K562 (cell line): ENCODE measurements at regions not wholly inside any gene's neighbourhood (a gene's known extent, or its start where the extent isn't known, plus 50 kb on each side); places are given as distances from the start of the nearest gene placed in this dataset.

Experiments
- ATAC-seq: fragments of 200-7000 bp; cut with Tn5 transposase; 3 replicates; pipeline ENCODE4 v1.9.1; 2020; ENCODE audit warnings: moderate library complexity
- BruUV-seq: library from RNA; stranded (reverse); fragments of 400-500 nt; replicated peaks from 2 replicates; lab custom pipeline; 2021; lab: Mats Ljungman, UMichigan
- CTCF ChIA-PET: fragments of 300-600 bp; formaldehyde crosslinking; extraction: SDS; loops from one replicate; lab custom pipeline; 2021; ENCODE audit warnings: low intra/inter-chr PET ratio; lab: Yijun Ruan, JAX
- POLR2A ChIA-PET: fragments of 300-600, 350-650 bp; sonication (Branson Sonifier 250); formaldehyde crosslinking; extraction: SDS; loops from one replicate; lab custom pipeline; 2021; ENCODE audit warnings: antibody characterized with exemption, inconsistent platforms; lab: Yijun Ruan, JAX
- DNase-seq, 4 experiments: peaks; one replicate each; pipeline versions ENCODE4 v3.0.0 to v3.0.0-alpha.2; 2011 to 2018; ENCODE audit warnings: low spot score in 3 of 4, mixed read lengths in 3 of 4; ENCODE audit errors: extremely low read depth in 1 of 4
- FAIRE-seq: peaks from 2 replicates; lab custom pipeline; 2011; peaks lifted over from hg19 to GRCh38; lab: Jason Lieb, UNC
- H2AFZ ChIP-seq: 2 replicates; pipeline ENCODE4 v1.6.0; 2011; ENCODE audit warnings: low read depth, low read length, control low read depth, inconsistent platforms
- H3K27ac ChIP-seq: fragments of 200-600 bp; 3 replicates; pipeline ENCODE4 v1.8.0; 2011; ENCODE audit warnings: low read depth, mild to moderate bottlenecking, control low read depth, inconsistent platforms, low read length, moderate library complexity, mixed read lengths; ENCODE audit errors: extremely low read depth
- H3K27me3 ChIP-seq, 2 experiments: fragments of 300-600 bp in 1 of 2; 2 replicates in 1 of 2; 3 replicates in 1 of 2; pipeline versions ENCODE4 v1.6.0 to v1.8.0; 2011; ENCODE audit warnings: inconsistent platforms in 2 of 2, low read length in 2 of 2, mild to moderate bottlenecking in 1 of 2, mixed read lengths in 1 of 2, moderate library complexity in 1 of 2; ENCODE audit not compliant: control insufficient read depth in 2 of 2, insufficient read depth in 2 of 2
- H3K36me3 ChIP-seq: fragments of 300-600 bp; 3 replicates; pipeline ENCODE4 v1.8.0; 2011; ENCODE audit warnings: mild to moderate bottlenecking, low read length, inconsistent platforms; ENCODE audit not compliant: control insufficient read depth, insufficient read depth
- H3K4me1 ChIP-seq, 2 experiments: fragments of 200-600 bp in 1 of 2; replicated peaks in 1 of 2; 2 replicates in 1 of 2; 3 replicates in 1 of 2; pipeline versions ENCODE4 v1.5.1 to v1.8.0; 2011; ENCODE audit warnings: inconsistent platforms in 2 of 2, low read length in 2 of 2, mild to moderate bottlenecking in 1 of 2, mixed read lengths in 1 of 2, moderate library complexity in 1 of 2; ENCODE audit not compliant: control insufficient read depth in 2 of 2, insufficient read depth in 2 of 2
- H3K4me2 ChIP-seq: 2 replicates; pipeline ENCODE4 v1.6.1; 2011; ENCODE audit warnings: low read length, control low read depth, inconsistent platforms, mixed read lengths; ENCODE audit not compliant: insufficient read depth
- H3K4me3 ChIP-seq: fragments of 200-600 bp; sonication (generic), shearing (Covaris generic); 2 replicates; pipeline ENCODE4 v1.5.1; 2016; ENCODE audit warnings: control low read depth, inconsistent platforms
- H3K79me2 ChIP-seq: fragments of 200-600 bp; 3 replicates; pipeline ENCODE4 v1.8.0; 2011; ENCODE audit warnings: low read length, inconsistent platforms; ENCODE audit not compliant: control insufficient read depth, insufficient read depth
- H3K9ac ChIP-seq, 2 experiments: 2 replicates each; pipeline versions ENCODE4 v1.6.0 to v1.6.1; 2011; ENCODE audit warnings: low read depth in 2 of 2, low read length in 2 of 2, control low read depth in 1 of 2, inconsistent platforms in 1 of 2, mild to moderate bottlenecking in 1 of 2, mixed read lengths in 1 of 2; ENCODE audit not compliant: insufficient read depth in 1 of 2
- H3K9me1 ChIP-seq: one replicate; pipeline ENCODE4 v1.6.0; 2011; ENCODE audit warnings: inconsistent platforms, mild to moderate bottlenecking, low read length, moderate library complexity; ENCODE audit not compliant: control insufficient read depth, insufficient read depth
- H3K9me3 ChIP-seq: replicated peaks from 2 replicates; pipeline ENCODE4 v1.5.1; 2011; ENCODE audit warnings: low read depth, low read length, inconsistent platforms; ENCODE audit not compliant: control insufficient read depth, insufficient read depth
- H4K20me1 ChIP-seq: replicated peaks from 2 replicates; pipeline ENCODE4 v1.6.1; 2011; ENCODE audit warnings: low read length, inconsistent platforms, mixed read lengths; ENCODE audit not compliant: control insufficient read depth, insufficient read depth
- BRCA1 ChIP-seq, 2 experiments: fragments of 450-650 bp in 1 of 2; sonication (generic) in 1 of 2; formaldehyde crosslinking in 1 of 2; IDR thresholded peaks; 2 replicates each; pipeline versions ENCODE4 v1.5.0 to v1.6.1; 2017 to 2020; ENCODE audit warnings: mild to moderate bottlenecking in 1 of 2, missing genetic modification reagents in 1 of 2
- EP400 ChIP-seq: fragments of 450-650 bp; IDR thresholded peaks from 2 replicates; pipeline ENCODE4 v1.6.1; 2017; ENCODE audit warnings: antibody characterized with exemption, mild to moderate bottlenecking, moderate library complexity
- HBP1 ChIP-seq: fragments of 450-650 bp; formaldehyde crosslinking; IDR thresholded peaks from 2 replicates; pipeline ENCODE4 v1.4.0; 2022; ENCODE audit warnings: missing genetic modification characterization
- KLF13 ChIP-seq: fragments of 450-650 bp; IDR thresholded peaks from 2 replicates; pipeline ENCODE4 v1.6.1; 2016; ENCODE audit warnings: missing genetic modification characterization, low read depth, mild to moderate bottlenecking, missing compliant biosample characterization, moderate library complexity, borderline replicate concordance
- LCOR ChIP-seq: sonication (generic); formaldehyde crosslinking; IDR thresholded peaks from 2 replicates; pipeline ENCODE4 v1.8.0; 2022; ENCODE audit warnings: mild to moderate bottlenecking, missing genetic modification reagents
- MCM5 ChIP-seq: fragments of 450-650 bp; IDR thresholded peaks from 2 replicates; pipeline ENCODE4 v1.6.1; 2016; ENCODE audit warnings: low read depth
- MYBL2 ChIP-seq, 2 experiments: fragments of 450-650 bp in 1 of 2; sonication (generic) in 1 of 2; formaldehyde crosslinking in 1 of 2; IDR thresholded peaks; 2 replicates each; pipeline versions ENCODE4 v1.6.1 to v1.8.1; 2017 to 2022; ENCODE audit warnings: borderline replicate concordance in 1 of 2, inconsistent platforms in 1 of 2, low read depth in 1 of 2, mild to moderate bottlenecking in 1 of 2, missing genetic modification reagents in 1 of 2, moderate library complexity in 1 of 2
- PURB ChIP-seq: sonication (generic); formaldehyde crosslinking; IDR thresholded peaks from 2 replicates; pipeline ENCODE4 v1.9.0; 2021; ENCODE audit warnings: low read depth, mild to moderate bottlenecking, missing genetic modification reagents
- SRF ChIP-seq, 2 experiments: fragments of 250-450, 450-650 bp in 1 of 2; sonication (Bioruptor Pico) in 1 of 2; sonication (generic) in 1 of 2; formaldehyde crosslinking; IDR thresholded peaks; 2 replicates each; pipeline versions ENCODE4 v1.5.0 to v1.5.1; 2020 to 2022; ENCODE audit warnings: mild to moderate bottlenecking in 1 of 2, missing genetic modification reagents in 1 of 2
- TCFL5 ChIP-seq: fragments of 250-450 bp; sonication (Bioruptor Pico); conservative IDR thresholded peaks from 2 replicates; pipeline ENCODE4 v1.6.1; 2021; ENCODE audit warnings: mild to moderate bottlenecking, moderate library complexity, matching md5 sums
- TRIM28 ChIP-seq: fragments of 450-650 bp; IDR thresholded peaks from 2 replicates; pipeline ENCODE4 v1.6.1; 2017
- U2AF2 ChIP-seq: fragments of 200-400 bp; formaldehyde crosslinking; optimal IDR thresholded peaks from 2 replicates; pipeline ENCODE3; 2017; ENCODE audit warnings: low read depth, mild to moderate bottlenecking, low read length
- ZFPM2 ChIP-seq: fragments of 250-450 bp; sonication (Bioruptor Pico); IDR thresholded peaks from 2 replicates; pipeline ENCODE4 v1.5.1; 2022; ENCODE audit warnings: mild to moderate bottlenecking
- ZMIZ1 ChIP-seq, 2 experiments: fragments of 150-350 bp in 1 of 2; IDR thresholded peaks; 2 replicates each; pipeline ENCODE4 v1.6.1; 2012 to 2016; ENCODE audit warnings: low read depth in 2 of 2, low read length in 2 of 2, mild to moderate bottlenecking in 1 of 2, moderate library complexity in 1 of 2
- ZNF347 ChIP-seq: fragments of 450-650 bp; formaldehyde crosslinking; IDR thresholded peaks from 2 replicates; pipeline ENCODE4 v1.4.0; 2020; ENCODE audit warnings: low read depth, mild to moderate bottlenecking, moderate library complexity
- WGBS: fragments of 100-300 bp; shearing (Covaris generic); methylation state at CpG from one replicate; pipeline ENCODE4 v1.1.6; 2016; ENCODE audit warnings: low coverage, mixed read lengths; ENCODE audit not compliant: insufficient coverage; ENCODE audit errors: missing lambda C conversion rate; 5-methylcytosine and 5-hydroxymethylcytosine counted together
- in situ Hi-C: fragments of 300-500 bp; cut with MboI; formaldehyde crosslinking; loops from 4 replicates; pipeline ENCODE4 v1.15.0; 2018; ENCODE audit warnings: inconsistent platforms, mixed read lengths
- intact Hi-C: fragments of 100-400 bp; cut with micrococcal nuclease; formaldehyde crosslinking; loops from 2 replicates; pipeline ENCODE4 v1.14.2; 2022

GRCh38 chr20:11540558-11540957 lies 377.1 kb upstream of the BTBD3 start:
- Histone ChIP-seq H3K36me3 (no peaks in the 10 kb centered on the region), H3K27ac (no peak overlapping the region), H4K20me1 (no peaks in the 10 kb centered on the region), H3K9me1 (no peaks in the 10 kb centered on the region), H3K79me2 (no peaks in the 10 kb centered on the region), H3K27me3 (no peaks in the 10 kb centered on the region), H2AFZ (no peak overlapping the region), H3K4me1 (no peaks in the 10 kb centered on the region), H3K4me3 (no peak overlapping the region), H3K9me3 (no peaks in the 10 kb centered on the region), H3K9ac (no peak overlapping the region), H3K4me2 (no peak overlapping the region)
- DNase-seq (no peak), ATAC-seq (no peak), FAIRE-seq (no peak)
- WGBS, result 0% methylated on average over 2 of the region's 3 CpGs
- POLR2A ChIA-PET, result no interaction called here
- in situ Hi-C loops (no loop called here), intact Hi-C loops (loop anchor here (5.0 kb wide), 2 partner anchors 1223 to 1923 kb away; no protein-coding TSS in a partner anchor)
- CTCF ChIA-PET, result no interaction called here
- BruUV-seq, result no TSS peak
- TF ChIP-seq PURB, result no peak
- no peak for TF ChIP-seq TCFL5
- no peak for TF ChIP-seq KLF13 (tag)
- TF ChIP-seq LCOR (CRISPR knock-in tag), result no peak
- no peak for TF ChIP-seq MCM5
- TF ChIP-seq HBP1 (CRISPR knock-in tag), result no peak
- TF ChIP-seq ZNF347, result no peak
- TF ChIP-seq BRCA1 (IDR thresholded peaks at IDR 0.05), result no peak
- TF ChIP-seq BRCA1 (CRISPR knock-in tag; IDR thresholded peaks at IDR 0.05), result no peak
- TF ChIP-seq ZFPM2, result no peak
- TF ChIP-seq EP400, result no peak
- no peak for TF ChIP-seq ZMIZ1 (IDR thresholded peaks at IDR 0.05; ENCODE audit: low read depth in 2 of 2, low read length in 2 of 2)
- no peak for TF ChIP-seq MYBL2 (IDR thresholded peaks at IDR 0.05; ENCODE audit: low read depth)
- no peak for TF ChIP-seq MYBL2 (CRISPR knock-in tag; IDR thresholded peaks at IDR 0.05; ENCODE audit: borderline replicate concordance)
- no peak for TF ChIP-seq SRF (CRISPR knock-in tag; IDR thresholded peaks at IDR 0.05)
- TF ChIP-seq TRIM28, result no peak
- TF ChIP-seq U2AF2, result no peak
